K562 (cell line): ENCODE measurements at regions not wholly inside any gene's neighbourhood (a gene's known extent, or its start where the extent isn't known, plus 50 kb on each side); places are given as distances from the start of the nearest gene placed in this dataset.

Experiments used
- ATAC-seq: fragments of 200-7000 bp; cut with Tn5 transposase; 3 replicates; pipeline ENCODE4 v1.9.1; 2020; ENCODE audit warnings: moderate library complexity
- BruUV-seq: library from RNA; stranded (reverse); fragments of 400-500 nt; replicated peaks from 2 replicates; lab custom pipeline; 2021; lab: Mats Ljungman, UMichigan
- CTCF ChIA-PET: fragments of 300-600 bp; formaldehyde crosslinking; extraction: SDS; loops from one replicate; lab custom pipeline; 2021; ENCODE audit warnings: low intra/inter-chr PET ratio; lab: Yijun Ruan, JAX
- POLR2A ChIA-PET: fragments of 300-600, 350-650 bp; sonication (Branson Sonifier 250); formaldehyde crosslinking; extraction: SDS; loops from one replicate; lab custom pipeline; 2021; ENCODE audit warnings: antibody characterized with exemption, inconsistent platforms; lab: Yijun Ruan, JAX
- DNase-seq, 4 experiments: peaks; one replicate each; pipeline versions ENCODE4 v3.0.0 to v3.0.0-alpha.2; 2011 to 2018; ENCODE audit warnings: low spot score in 3 of 4, mixed read lengths in 3 of 4; ENCODE audit errors: extremely low read depth in 1 of 4
- FAIRE-seq: peaks from 2 replicates; lab custom pipeline; 2011; peaks lifted over from hg19 to GRCh38; lab: Jason Lieb, UNC
- H2AFZ ChIP-seq: 2 replicates; pipeline ENCODE4 v1.6.0; 2011; ENCODE audit warnings: low read depth, low read length, control low read depth, inconsistent platforms
- H3K27ac ChIP-seq: fragments of 200-600 bp; 3 replicates; pipeline ENCODE4 v1.8.0; 2011; ENCODE audit warnings: low read depth, mild to moderate bottlenecking, control low read depth, inconsistent platforms, low read length, moderate library complexity, mixed read lengths; ENCODE audit errors: extremely low read depth
- H3K27me3 ChIP-seq, 2 experiments: fragments of 300-600 bp in 1 of 2; 2 replicates in 1 of 2; 3 replicates in 1 of 2; pipeline versions ENCODE4 v1.6.0 to v1.8.0; 2011; ENCODE audit warnings: inconsistent platforms in 2 of 2, low read length in 2 of 2, mild to moderate bottlenecking in 1 of 2, mixed read lengths in 1 of 2, moderate library complexity in 1 of 2; ENCODE audit not compliant: control insufficient read depth in 2 of 2, insufficient read depth in 2 of 2
- H3K36me3 ChIP-seq: fragments of 300-600 bp; 3 replicates; pipeline ENCODE4 v1.8.0; 2011; ENCODE audit warnings: mild to moderate bottlenecking, low read length, inconsistent platforms; ENCODE audit not compliant: control insufficient read depth, insufficient read depth
- H3K4me1 ChIP-seq, 2 experiments: fragments of 200-600 bp in 1 of 2; replicated peaks in 1 of 2; 2 replicates in 1 of 2; 3 replicates in 1 of 2; pipeline versions ENCODE4 v1.5.1 to v1.8.0; 2011; ENCODE audit warnings: inconsistent platforms in 2 of 2, low read length in 2 of 2, mild to moderate bottlenecking in 1 of 2, mixed read lengths in 1 of 2, moderate library complexity in 1 of 2; ENCODE audit not compliant: control insufficient read depth in 2 of 2, insufficient read depth in 2 of 2
- H3K4me2 ChIP-seq: 2 replicates; pipeline ENCODE4 v1.6.1; 2011; ENCODE audit warnings: low read length, control low read depth, inconsistent platforms, mixed read lengths; ENCODE audit not compliant: insufficient read depth
- H3K4me3 ChIP-seq: fragments of 200-600 bp; sonication (generic), shearing (Covaris generic); 2 replicates; pipeline ENCODE4 v1.5.1; 2016; ENCODE audit warnings: control low read depth, inconsistent platforms
- H3K79me2 ChIP-seq: fragments of 200-600 bp; 3 replicates; pipeline ENCODE4 v1.8.0; 2011; ENCODE audit warnings: low read length, inconsistent platforms; ENCODE audit not compliant: control insufficient read depth, insufficient read depth
- H3K9ac ChIP-seq, 2 experiments: 2 replicates each; pipeline versions ENCODE4 v1.6.0 to v1.6.1; 2011; ENCODE audit warnings: low read depth in 2 of 2, low read length in 2 of 2, control low read depth in 1 of 2, inconsistent platforms in 1 of 2, mild to moderate bottlenecking in 1 of 2, mixed read lengths in 1 of 2; ENCODE audit not compliant: insufficient read depth in 1 of 2
- H3K9me1 ChIP-seq: one replicate; pipeline ENCODE4 v1.6.0; 2011; ENCODE audit warnings: inconsistent platforms, mild to moderate bottlenecking, low read length, moderate library complexity; ENCODE audit not compliant: control insufficient read depth, insufficient read depth
- H3K9me3 ChIP-seq: replicated peaks from 2 replicates; pipeline ENCODE4 v1.5.1; 2011; ENCODE audit warnings: low read depth, low read length, inconsistent platforms; ENCODE audit not compliant: control insufficient read depth, insufficient read depth
- H4K20me1 ChIP-seq: replicated peaks from 2 replicates; pipeline ENCODE4 v1.6.1; 2011; ENCODE audit warnings: low read length, inconsistent platforms, mixed read lengths; ENCODE audit not compliant: control insufficient read depth, insufficient read depth
- ATF2 ChIP-seq: sonication (generic); formaldehyde crosslinking; IDR thresholded peaks from 2 replicates; pipeline ENCODE4 v1.8.1; 2022; ENCODE audit warnings: missing genetic modification reagents
- CC2D1A ChIP-seq: fragments of 450-650 bp; IDR thresholded peaks from 2 replicates; pipeline ENCODE4 v1.6.1; 2017; ENCODE audit warnings: mild to moderate bottlenecking
- CEBPZ ChIP-seq: fragments of 150-350 bp; IDR thresholded peaks from 2 replicates; pipeline ENCODE4 v1.6.1; 2014; ENCODE audit warnings: low read depth, mild to moderate bottlenecking, low read length, borderline replicate concordance
- HOXB6 ChIP-seq: fragments of 250-450 bp; sonication (Bioruptor Pico); IDR thresholded peaks from 2 replicates; pipeline ENCODE4 v1.5.1; 2022; ENCODE audit warnings: mild to moderate bottlenecking, borderline replicate concordance
- POU5F1 ChIP-seq: fragments of 150-350 bp; IDR thresholded peaks from 2 replicates; pipeline ENCODE4 v1.6.1; 2014; ENCODE audit warnings: borderline replicate concordance, low read length, low read depth, mild to moderate bottlenecking; ENCODE audit not compliant: partially characterized antibody
- SIN3A ChIP-seq, 2 experiments: fragments of 150-350 bp in 1 of 2; IDR thresholded peaks; 2 replicates each; pipeline ENCODE4 v1.6.1; 2011 to 2016; ENCODE audit warnings: borderline replicate concordance in 2 of 2, low read depth in 2 of 2, low read length in 2 of 2, mild to moderate bottlenecking in 2 of 2, moderate library complexity in 2 of 2; ENCODE audit not compliant: control insufficient read depth in 1 of 2
- SP1 ChIP-seq: sonication (generic); formaldehyde crosslinking; IDR thresholded peaks from 2 replicates; pipeline ENCODE4 v1.8.1; 2022; ENCODE audit warnings: mild to moderate bottlenecking, missing genetic modification reagents
- ZNF589 ChIP-seq: fragments of 200-800 bp; sonication (Bioruptor generic); IDR thresholded peaks from 2 replicates; pipeline ENCODE4 v1.6.1; 2016; ENCODE audit warnings: low read depth, missing genetic modification characterization, missing compliant biosample characterization
- WGBS: fragments of 100-300 bp; shearing (Covaris generic); methylation state at CpG from one replicate; pipeline ENCODE4 v1.1.6; 2016; ENCODE audit warnings: low coverage, mixed read lengths; ENCODE audit not compliant: insufficient coverage; ENCODE audit errors: missing lambda C conversion rate; 5-methylcytosine and 5-hydroxymethylcytosine counted together
- in situ Hi-C: fragments of 300-500 bp; cut with MboI; formaldehyde crosslinking; loops from 4 replicates; pipeline ENCODE4 v1.15.0; 2018; ENCODE audit warnings: inconsistent platforms, mixed read lengths
- intact Hi-C: fragments of 100-400 bp; cut with micrococcal nuclease; formaldehyde crosslinking; loops from 2 replicates; pipeline ENCODE4 v1.14.2; 2022
- TF ChIP-seq, protein P1 (sequence below): fragments of 200-800 bp; sonication (Bioruptor generic); IDR thresholded peaks from 2 replicates; pipeline ENCODE4 v1.6.1; 2016; ENCODE audit warnings: missing genetic modification characterization, missing compliant biosample characterization
- TF ChIP-seq, protein P2 (sequence below): fragments of 250-450 bp; sonication (Bioruptor Pico); IDR thresholded peaks from 2 replicates; pipeline ENCODE4 v1.6.1; 2021; ENCODE audit warnings: mild to moderate bottlenecking

DNA sequence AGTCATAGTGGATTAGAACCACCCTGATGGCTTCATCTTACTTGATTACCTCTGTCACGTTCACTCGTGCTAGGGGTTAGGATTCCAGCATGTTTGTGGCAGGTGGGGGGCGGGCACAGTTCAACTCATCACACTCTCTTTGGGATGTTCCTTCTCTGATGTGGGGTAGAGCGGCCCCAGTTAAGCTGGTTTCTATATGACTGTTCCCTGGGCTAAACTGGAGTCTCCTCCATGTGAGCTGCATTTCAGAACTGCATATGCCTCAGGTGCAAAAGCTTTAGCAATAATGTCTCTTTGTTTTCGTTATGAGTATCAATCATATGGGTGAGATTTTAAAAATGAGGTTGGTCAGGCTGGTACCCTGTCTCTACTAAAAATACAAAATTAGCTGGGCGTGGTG lies 393.2 kb downstream of the RPS6KC1 start:
- in situ Hi-C loops (no loop called here), intact Hi-C loops (no loop called here)
- WGBS = 2% methylated on average over 6 of the region's 6 CpGs
- Histone ChIP-seq H3K27me3 (peaks cover 4 to 25% of the 10 kb centered on the region in 2 experiments), H3K79me2 (no peaks in the 10 kb centered on the region), H3K9me3 (no peaks in the 10 kb centered on the region), H3K4me3 (no peak overlapping the region), H4K20me1 (no peaks in the 10 kb centered on the region), H3K4me1 (no peaks in the 10 kb centered on the region), H3K9ac (no peak overlapping the region), H3K27ac (no peak overlapping the region), H2AFZ (no peak overlapping the region), H3K36me3 (no peaks in the 10 kb centered on the region), H3K4me2 (no peak overlapping the region), H3K9me1 (no peaks in the 10 kb centered on the region)
- no peak for FAIRE-seq
- ChIA-PET POLR2A (no interaction called here), CTCF (no interaction called here)
- no peak for ATAC-seq
- no peak for DNase-seq
- no TSS peak for BruUV-seq
- TF ChIP-seq, protein P1, sequence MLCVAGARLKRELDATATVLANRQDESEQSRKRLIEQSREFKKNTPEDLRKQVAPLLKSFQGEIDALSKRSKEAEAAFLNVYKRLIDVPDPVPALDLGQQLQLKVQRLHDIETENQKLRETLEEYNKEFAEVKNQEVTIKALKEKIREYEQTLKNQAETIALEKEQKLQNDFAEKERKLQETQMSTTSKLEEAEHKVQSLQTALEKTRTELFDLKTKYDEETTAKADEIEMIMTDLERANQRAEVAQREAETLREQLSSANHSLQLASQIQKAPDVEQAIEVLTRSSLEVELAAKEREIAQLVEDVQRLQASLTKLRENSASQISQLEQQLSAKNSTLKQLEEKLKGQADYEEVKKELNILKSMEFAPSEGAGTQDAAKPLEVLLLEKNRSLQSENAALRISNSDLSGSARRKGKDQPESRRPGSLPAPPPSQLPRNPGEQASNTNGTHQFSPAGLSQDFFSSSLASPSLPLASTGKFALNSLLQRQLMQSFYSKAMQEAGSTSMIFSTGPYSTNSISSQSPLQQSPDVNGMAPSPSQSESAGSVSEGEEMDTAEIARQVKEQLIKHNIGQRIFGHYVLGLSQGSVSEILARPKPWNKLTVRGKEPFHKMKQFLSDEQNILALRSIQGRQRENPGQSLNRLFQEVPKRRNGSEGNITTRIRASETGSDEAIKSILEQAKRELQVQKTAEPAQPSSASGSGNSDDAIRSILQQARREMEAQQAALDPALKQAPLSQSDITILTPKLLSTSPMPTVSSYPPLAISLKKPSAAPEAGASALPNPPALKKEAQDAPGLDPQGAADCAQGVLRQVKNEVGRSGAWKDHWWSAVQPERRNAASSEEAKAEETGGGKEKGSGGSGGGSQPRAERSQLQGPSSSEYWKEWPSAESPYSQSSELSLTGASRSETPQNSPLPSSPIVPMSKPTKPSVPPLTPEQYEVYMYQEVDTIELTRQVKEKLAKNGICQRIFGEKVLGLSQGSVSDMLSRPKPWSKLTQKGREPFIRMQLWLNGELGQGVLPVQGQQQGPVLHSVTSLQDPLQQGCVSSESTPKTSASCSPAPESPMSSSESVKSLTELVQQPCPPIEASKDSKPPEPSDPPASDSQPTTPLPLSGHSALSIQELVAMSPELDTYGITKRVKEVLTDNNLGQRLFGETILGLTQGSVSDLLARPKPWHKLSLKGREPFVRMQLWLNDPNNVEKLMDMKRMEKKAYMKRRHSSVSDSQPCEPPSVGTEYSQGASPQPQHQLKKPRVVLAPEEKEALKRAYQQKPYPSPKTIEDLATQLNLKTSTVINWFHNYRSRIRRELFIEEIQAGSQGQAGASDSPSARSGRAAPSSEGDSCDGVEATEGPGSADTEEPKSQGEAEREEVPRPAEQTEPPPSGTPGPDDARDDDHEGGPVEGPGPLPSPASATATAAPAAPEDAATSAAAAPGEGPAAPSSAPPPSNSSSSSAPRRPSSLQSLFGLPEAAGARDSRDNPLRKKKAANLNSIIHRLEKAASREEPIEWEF (CRISPR knock-in tag) = no peak
- no peak for TF ChIP-seq ZNF589 (CRISPR knock-in tag)
- TF ChIP-seq CEBPZ = no peak
- TF ChIP-seq SP1 = no peak
- TF ChIP-seq, protein P2, sequence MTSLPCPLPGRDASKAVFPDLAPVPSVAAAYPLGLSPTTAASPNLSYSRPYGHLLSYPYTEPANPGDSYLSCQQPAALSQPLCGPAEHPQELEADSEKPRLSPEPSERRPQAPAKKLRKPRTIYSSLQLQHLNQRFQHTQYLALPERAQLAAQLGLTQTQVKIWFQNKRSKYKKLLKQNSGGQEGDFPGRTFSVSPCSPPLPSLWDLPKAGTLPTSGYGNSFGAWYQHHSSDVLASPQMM = no peak
- TF ChIP-seq SIN3A (IDR thresholded peaks at IDR 0.05; ENCODE audit: borderline replicate concordance in 2 of 2, control insufficient read depth in 1 of 2, low read depth in 2 of 2, low read length in 2 of 2) = no peak
- TF ChIP-seq CC2D1A = no peak
- no peak for TF ChIP-seq ATF2 (CRISPR knock-in tag)
- no peak for TF ChIP-seq HOXB6 (CRISPR knock-in tag)
- no peak for TF ChIP-seq POU5F1
